H1 (cell line): ENCODE measurements at regions not wholly inside any gene's neighbourhood (a gene's known extent, or its start where the extent isn't known, plus 50 kb on each side); places are given as distances from the start of the nearest gene placed in this dataset.

Experiments
- CTCF ChIA-PET: fragments of 300-600 bp; sonication (Branson Sonifier 250); formaldehyde crosslinking; loops from one replicate; lab custom pipeline; 2021; ENCODE audit not compliant: partially characterized antibody; lab: Charles Lee
- POLR2A ChIA-PET: fragments of 300-600 bp; sonication (Branson Sonifier 250); formaldehyde crosslinking; loops from one replicate; lab custom pipeline; 2021; ENCODE audit warnings: inconsistent platforms; ENCODE audit not compliant: partially characterized antibody; lab: Charles Lee
- DNase-seq, 2 experiments: peaks; one replicate each; pipeline versions ENCODE4 v3.0.0 to v3.0.0-alpha.2; 2010 to 2022; ENCODE audit warnings: low spot score in 2 of 2, low read depth in 1 of 2, mixed read lengths in 1 of 2
- FAIRE-seq: peaks from 2 replicates; lab custom pipeline; 2011; peaks lifted over from hg19 to GRCh38; lab: Jason Lieb, UNC
- H2AFZ ChIP-seq: 2 replicates; pipeline ENCODE4 v1.8.1; 2012; ENCODE audit warnings: low read length, inconsistent platforms
- H2AK5ac ChIP-seq: 2 replicates; pipeline ENCODE4 v1.6.1; 2013; ENCODE audit warnings: low read depth, low read length
- H2BK120ac ChIP-seq: replicated peaks from 2 replicates; pipeline ENCODE3; 2013; ENCODE audit warnings: low read depth, low read length, inconsistent platforms
- H2BK12ac ChIP-seq: 2 replicates; pipeline ENCODE4 v1.6.1; 2013; ENCODE audit warnings: low read depth, low read length
- H2BK15ac ChIP-seq: 2 replicates; pipeline ENCODE4 v1.6.1; 2013; ENCODE audit warnings: low read length
- H2BK20ac ChIP-seq: 2 replicates; pipeline ENCODE4 v1.6.1; 2013; ENCODE audit warnings: low read length
- H2BK5ac ChIP-seq: 2 replicates; pipeline ENCODE4 v1.6.1; 2013; ENCODE audit warnings: low read depth, low read length
- H3K14ac ChIP-seq: 2 replicates; pipeline ENCODE4 v1.6.1; 2013; ENCODE audit warnings: inconsistent platforms; ENCODE audit not compliant: insufficient read length
- H3K18ac ChIP-seq: 2 replicates; pipeline ENCODE4 v1.6.1; 2013; ENCODE audit warnings: low read length; ENCODE audit errors: extremely low read depth
- H3K23ac ChIP-seq: 2 replicates; pipeline ENCODE4 v1.6.1; 2013; ENCODE audit warnings: inconsistent platforms; ENCODE audit not compliant: insufficient read length
- H3K23me2 ChIP-seq: 2 replicates; pipeline ENCODE4 v1.6.1; 2013; ENCODE audit warnings: low read depth, low read length
- H3K27ac ChIP-seq: 2 replicates; pipeline ENCODE4 v1.6.1; 2011; ENCODE audit warnings: low read depth, low read length, inconsistent platforms
- H3K27me3 ChIP-seq, 4 experiments: replicated peaks in 1 of 4; 1 replicate in 1 of 4; 2 replicates in 3 of 4; pipeline versions ENCODE4 v1.6.1 to v1.8.1; 2011 to 2013; ENCODE audit warnings: low read length in 3 of 4, mild to moderate bottlenecking in 3 of 4, inconsistent platforms in 2 of 4, mixed read lengths in 2 of 4, moderate library complexity in 1 of 4; ENCODE audit not compliant: control insufficient read depth in 3 of 4, insufficient read depth in 3 of 4; ENCODE audit errors: extremely low read depth in 1 of 4
- H3K36me3 ChIP-seq, 4 experiments: 2 replicates each; pipeline versions ENCODE4 v1.6.1 to v1.8.1; 2011 to 2013; ENCODE audit warnings: mild to moderate bottlenecking in 4 of 4, low read length in 3 of 4, moderate library complexity in 2 of 4, control low read depth in 1 of 4, inconsistent platforms in 1 of 4; ENCODE audit not compliant: insufficient read depth in 4 of 4, control insufficient read depth in 2 of 4
- H3K4ac ChIP-seq: replicated peaks from 2 replicates; pipeline ENCODE3; 2013; ENCODE audit warnings: low read length, low read depth, mixed read lengths, inconsistent platforms; ENCODE audit not compliant: insufficient read length
- H3K4me1 ChIP-seq, 4 experiments: replicated peaks in 1 of 4; 1 replicate in 1 of 4; 2 replicates in 3 of 4; pipeline versions ENCODE4 v1.6.1 to v1.8.1; 2011 to 2013; ENCODE audit warnings: low read length in 3 of 4, inconsistent platforms in 2 of 4, mixed read lengths in 1 of 4; ENCODE audit not compliant: insufficient read depth in 4 of 4, control insufficient read depth in 3 of 4
- H3K4me2 ChIP-seq, 2 experiments: 2 replicates each; pipeline versions ENCODE4 v1.6.1 to v1.8.1; 2011 to 2013; ENCODE audit warnings: low read depth in 2 of 2, low read length in 2 of 2, control low read depth in 1 of 2, inconsistent platforms in 1 of 2, mild to moderate bottlenecking in 1 of 2; ENCODE audit not compliant: insufficient read depth in 1 of 2
- H3K4me3 ChIP-seq, 4 experiments: fragments of 200-600, 300-600 bp in 1 of 4; sonication (generic), shearing (Covaris generic), sonication (Bioruptor Twin) in 1 of 4; 2 replicates each; pipeline versions ENCODE4 v1.5.1 to v1.8.1; 2011 to 2016; ENCODE audit warnings: low read length in 4 of 4, low read depth in 3 of 4, control low read depth in 2 of 4, inconsistent platforms in 2 of 4, mild to moderate bottlenecking in 2 of 4, mixed read lengths in 1 of 4, moderate library complexity in 1 of 4; ENCODE audit not compliant: insufficient read depth in 2 of 4; ENCODE audit errors: extremely low read depth in 1 of 4
- H3K56ac ChIP-seq: replicated peaks from 2 replicates; pipeline ENCODE3; 2013; ENCODE audit warnings: low read depth, mild to moderate bottlenecking, mixed read lengths, low read length, inconsistent platforms; ENCODE audit not compliant: insufficient read length
- H3K79me1 ChIP-seq: 2 replicates; pipeline ENCODE4 v1.6.1; 2013; ENCODE audit warnings: low read depth, low read length, control low read depth
- H3K79me2 ChIP-seq, 2 experiments: 2 replicates each; pipeline versions ENCODE4 v1.6.1 to v1.8.1; 2012 to 2013; ENCODE audit warnings: low read length in 2 of 2, mild to moderate bottlenecking in 2 of 2, inconsistent platforms in 1 of 2; ENCODE audit not compliant: insufficient read depth in 2 of 2, control insufficient read depth in 1 of 2
- H3K9ac ChIP-seq, 4 experiments: replicated peaks in 1 of 4; 1 replicate in 1 of 4; 2 replicates in 3 of 4; pipeline versions ENCODE4 v1.6.1 to v1.8.1; 2011 to 2013; ENCODE audit warnings: low read depth in 3 of 4, low read length in 3 of 4, control low read depth in 2 of 4, mild to moderate bottlenecking in 2 of 4, moderate library complexity in 2 of 4, inconsistent platforms in 1 of 4; ENCODE audit errors: extremely low read depth in 1 of 4
- H3K9me3 ChIP-seq, 2 experiments: 2 replicates each; pipeline versions ENCODE4 v1.6.1 to v1.8.1; 2012 to 2013; ENCODE audit warnings: mild to moderate bottlenecking in 2 of 2, moderate library complexity in 2 of 2, control low read depth in 1 of 2, inconsistent platforms in 1 of 2, low read depth in 1 of 2, low read length in 1 of 2, mixed read lengths in 1 of 2; ENCODE audit not compliant: insufficient read depth in 2 of 2
- H4K20me1 ChIP-seq, 2 experiments: replicated peaks in 1 of 2; 2 replicates each; pipeline versions ENCODE3 to v1.8.1; 2011 to 2013; ENCODE audit warnings: inconsistent platforms in 2 of 2, low read length in 2 of 2, mild to moderate bottlenecking in 1 of 2; ENCODE audit not compliant: insufficient read depth in 2 of 2, control insufficient read depth in 1 of 2
- H4K5ac ChIP-seq: 2 replicates; pipeline ENCODE4 v1.6.1; 2013; ENCODE audit warnings: low read length, low read depth, mixed read lengths, inconsistent platforms; ENCODE audit not compliant: insufficient read length
- H4K8ac ChIP-seq: 2 replicates; pipeline ENCODE4 v1.8.0; 2013; ENCODE audit warnings: mild to moderate bottlenecking, moderate library complexity, low read length, inconsistent platforms; ENCODE audit not compliant: insufficient read depth; ENCODE audit errors: extremely low read depth
- H4K91ac ChIP-seq: replicated peaks from 2 replicates; pipeline ENCODE3; 2013; ENCODE audit warnings: low read length, mixed read lengths, inconsistent platforms; ENCODE audit not compliant: insufficient read length
- MAX ChIP-seq: IDR thresholded peaks from 2 replicates; pipeline ENCODE4 v1.6.1; 2012; ENCODE audit warnings: inconsistent platforms
- POLR2A ChIP-seq, 2 experiments: IDR thresholded peaks; 1 replicate in 1 of 2; 2 replicates in 1 of 2; pipeline ENCODE4 v1.6.1; 2011; ENCODE audit warnings: low read depth in 2 of 2, low read length in 2 of 2, mild to moderate bottlenecking in 2 of 2; ENCODE audit errors: control extremely low read depth in 1 of 2
- POLR2AphosphoS5 ChIP-seq: IDR thresholded peaks from 2 replicates; pipeline ENCODE4 v1.6.1; 2011; ENCODE audit warnings: low read depth, low read length
- POU5F1 ChIP-seq: IDR thresholded peaks from 2 replicates; pipeline ENCODE4 v1.6.1; 2011; ENCODE audit warnings: low read depth, mild to moderate bottlenecking, low read length, moderate library complexity
- SIRT6 ChIP-seq: IDR thresholded peaks from one replicate; pipeline ENCODE4 v1.7.1; 2012; ENCODE audit warnings: low read length, inconsistent platforms
- SP1 ChIP-seq: IDR thresholded peaks from 2 replicates; pipeline ENCODE4 v1.6.1; 2011; ENCODE audit warnings: low read depth, low read length
- WGBS, 2 experiments: shearing (Covaris generic) in 1 of 2; methylation state at CpG; one replicate each; pipeline versions ENCODE4 v1.1.6 to v1.1.7; 2013 to 2015; ENCODE audit warnings: low lambda C conversion rate in 2 of 2, mixed read lengths in 2 of 2, inconsistent platforms in 1 of 2, low coverage in 1 of 2, missing lambda C conversion rate in 1 of 2; ENCODE audit not compliant: insufficient replicate concordance in 2 of 2, insufficient coverage in 1 of 2, insufficient read length in 1 of 2; ENCODE audit errors: extremely low coverage in 1 of 2, missing lambda C conversion rate in 1 of 2; 5-methylcytosine and 5-hydroxymethylcytosine counted together

GRCh38 chr7:109479388-109479787, 909.7 kb downstream of the DNAJB9 start:
- DNase-seq = no peak
- H2AFZ ChIP-seq = no peak overlapping the region
- H2AK5ac ChIP-seq = no peak overlapping the region
- CTCF ChIA-PET = no interaction called here
- no peak overlapping the region for H2BK5ac ChIP-seq
- TF ChIP-seq SP1 = no peak
- TF ChIP-seq POU5F1 = no peak
- TF ChIP-seq MAX = no peak
- TF ChIP-seq POLR2A (IDR thresholded peaks at IDR 0.05; ENCODE audit: control extremely low read depth in 1 of 2, low read depth in 2 of 2, low read length in 2 of 2) = no peak
- TF ChIP-seq POLR2AphosphoS5 = no peak
- TF ChIP-seq SIRT6 = no peak
- no peaks in the 10 kb centered on the region for H4K20me1 ChIP-seq
- no peak overlapping the region for H3K56ac ChIP-seq
- no peak overlapping the region for H3K4ac ChIP-seq
- no peak overlapping the region for H3K14ac ChIP-seq
- H3K18ac ChIP-seq = no peak overlapping the region
- H3K36me3 ChIP-seq = no peaks in the 10 kb centered on the region
- no peaks in the 10 kb centered on the region for H3K79me1 ChIP-seq
- no peak overlapping the region for H3K9ac ChIP-seq
- no peak overlapping the region for H2BK120ac ChIP-seq
- H3K9me3 ChIP-seq = no peaks in the 10 kb centered on the region
- H2BK12ac ChIP-seq = no peak overlapping the region
- H3K79me2 ChIP-seq = no peaks in the 10 kb centered on the region
- H3K27me3 ChIP-seq = no peaks in the 10 kb centered on the region
- POLR2A ChIA-PET = interaction anchor here (1.3 kb wide), 1 partner anchor 14 kb away, joined by 3 read pairs; no protein-coding TSS in a partner anchor
- no peak overlapping the region for H2BK15ac ChIP-seq
- WGBS, 2 experiments = 62% methylated on average over 2 of the region's 2 CpGs; no CpG with 5 or more reads in 1 of the 2 experiments
- no peak overlapping the region for H4K5ac ChIP-seq
- no peak overlapping the region for H3K27ac ChIP-seq
- H3K23ac ChIP-seq = no peak overlapping the region
- no peak overlapping the region for H4K91ac ChIP-seq
- no peak overlapping the region for H4K8ac ChIP-seq
- no peak for FAIRE-seq
- no peak overlapping the region for H3K4me3 ChIP-seq
- H3K4me1 ChIP-seq = no peaks in the 10 kb centered on the region
- no peaks in the 10 kb centered on the region for H3K23me2 ChIP-seq
- no peak overlapping the region for H3K4me2 ChIP-seq
- no peak overlapping the region for H2BK20ac ChIP-seq
